Stimulated activated CD4-positive, alpha-beta T cell treated with anti-CD3 and anti-CD28 coated beads, TNF-alpha, amount 100 ng/mL, for 1 hour (primary cell): ENCODE measurements at regions not wholly inside any gene's neighbourhood (a gene's known extent, or its start where the extent isn't known, plus 50 kb on each side); places are given as distances from the start of the nearest gene placed in this dataset.

Experiments used
- DNase-seq, 3 donors: peaks; one replicate each; pipeline ENCODE4 v3.0.0-alpha.2; 2020; ENCODE audit warnings: low read depth in 3 of 3, low spot score in 1 of 3

GRCh38 chr13:106177146-106177545 is 358.3 kb downstream of the EFNB2 start:
- no peak for DNase-seq

- DNase-seq, result no peak
Measured at GRCh38 chr13:106176117-106176516, 359.3 kb downstream of the EFNB2 start.

DNA sequence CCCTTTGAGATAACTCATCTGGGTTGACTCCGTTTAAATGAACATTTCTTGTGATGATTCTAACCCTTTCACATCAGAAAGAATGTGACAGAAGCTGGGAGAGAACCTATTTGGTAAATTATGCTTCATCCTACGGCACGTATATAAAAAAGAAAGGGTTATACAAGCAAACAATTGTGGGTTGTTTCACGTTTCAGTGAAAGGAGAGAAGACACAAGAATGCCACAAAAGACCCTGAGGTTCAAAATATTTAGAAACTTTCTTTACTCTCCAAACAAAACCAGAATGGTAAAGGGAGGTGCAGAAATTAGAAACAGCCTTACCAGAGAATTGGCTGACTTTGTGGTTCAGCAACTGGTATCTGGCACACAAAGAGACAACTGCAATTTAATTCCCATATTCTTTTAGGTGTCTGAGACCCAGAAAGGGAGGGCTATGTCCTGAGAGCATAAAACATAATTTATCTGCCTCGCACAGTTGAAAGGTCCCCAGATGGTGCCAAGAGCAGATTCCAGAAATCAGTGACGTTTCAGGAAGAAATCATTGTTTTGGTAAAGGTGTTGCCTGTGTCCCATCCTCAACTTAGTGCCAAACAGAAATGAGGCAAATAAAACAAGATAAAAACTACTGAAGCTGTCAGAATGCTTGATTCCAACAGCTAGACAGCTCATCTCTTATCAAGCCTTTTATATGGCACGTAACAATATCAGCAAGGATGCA is 361.4 kb downstream of the EFNB2 start:
- no peak for DNase-seq

GRCh38 chr13:106173346-106173745 is 362.1 kb downstream of the EFNB2 start:
- no peak for DNase-seq

GRCh38 chr13:106172176-106172905 is 363.1 kb downstream of the EFNB2 start:
- no peak for DNase-seq

GRCh38 chr13:106163426-106163825 is 372.0 kb downstream of the EFNB2 start:
- DNase-seq, result no peak

- DNase-seq, result no peak
Measured at GRCh38 chr13:106161146-106161545, 374.3 kb downstream of the EFNB2 start.

DNA sequence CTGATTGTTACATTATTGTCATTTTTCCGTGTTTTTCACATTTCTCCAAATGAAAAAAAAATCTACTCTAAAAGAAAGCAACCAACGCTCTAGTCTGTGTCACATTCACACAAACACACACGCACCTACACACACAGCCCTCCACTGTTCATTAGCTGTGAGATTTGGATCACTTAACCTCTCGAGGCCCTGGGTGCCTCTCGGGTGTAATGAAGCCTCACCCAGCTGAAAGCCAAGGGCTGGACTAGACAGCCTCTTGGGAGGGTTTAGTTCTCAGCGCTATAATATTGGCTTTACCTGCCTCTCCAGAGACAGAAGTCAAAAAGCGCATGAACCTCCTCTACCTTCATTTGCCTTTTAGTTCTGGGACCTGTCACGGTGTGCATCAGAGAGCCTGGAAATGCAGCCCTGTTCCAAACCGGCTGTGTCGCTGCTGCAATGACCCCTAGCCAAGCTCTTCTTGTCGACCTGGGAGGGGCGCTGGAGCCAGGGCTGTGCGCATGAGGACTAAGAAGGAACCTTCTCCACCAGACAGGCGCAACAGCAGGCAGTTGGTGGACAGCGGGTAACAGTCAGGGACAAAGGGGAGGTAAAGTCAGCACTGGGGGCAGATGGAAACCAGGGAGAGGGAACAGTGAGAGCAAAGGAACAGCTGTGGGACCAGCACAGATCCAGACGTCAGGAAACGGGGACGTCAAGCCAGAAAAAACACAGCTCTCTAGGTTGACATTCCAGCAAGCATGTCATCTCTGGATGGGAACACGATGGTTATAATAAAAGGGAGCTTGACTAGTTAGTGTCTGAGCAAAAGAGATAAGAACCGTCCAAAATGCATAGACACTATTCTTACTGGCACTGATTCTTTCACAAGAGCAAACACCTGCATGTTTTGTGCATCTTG is 375.9 kb downstream of the EFNB2 start:
- DNase-seq, result no peak

DNA sequence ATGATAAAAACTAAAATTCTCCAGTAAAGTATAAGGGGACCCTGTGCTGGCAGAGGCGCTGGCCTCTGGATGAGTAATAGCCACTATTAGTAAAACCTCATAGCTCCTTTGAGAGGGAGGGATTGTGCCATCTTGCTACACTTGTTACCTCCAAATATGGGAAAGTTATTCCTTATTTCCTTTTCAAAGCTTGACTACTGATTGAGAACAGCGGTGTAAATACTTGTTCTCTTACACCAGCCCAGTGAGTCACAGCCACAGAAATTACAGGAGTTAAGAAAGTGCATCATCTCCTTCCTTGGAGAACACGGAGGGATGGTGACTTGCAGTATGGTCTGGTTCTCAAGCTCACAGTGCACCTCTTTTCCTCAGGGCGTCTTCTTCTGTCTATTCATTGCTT is 379.0 kb downstream of the EFNB2 start:
- no peak for DNase-seq

GRCh38 chr13:106155411-106155810 is 380.1 kb downstream of the EFNB2 start:
- no peak for DNase-seq

DNA sequence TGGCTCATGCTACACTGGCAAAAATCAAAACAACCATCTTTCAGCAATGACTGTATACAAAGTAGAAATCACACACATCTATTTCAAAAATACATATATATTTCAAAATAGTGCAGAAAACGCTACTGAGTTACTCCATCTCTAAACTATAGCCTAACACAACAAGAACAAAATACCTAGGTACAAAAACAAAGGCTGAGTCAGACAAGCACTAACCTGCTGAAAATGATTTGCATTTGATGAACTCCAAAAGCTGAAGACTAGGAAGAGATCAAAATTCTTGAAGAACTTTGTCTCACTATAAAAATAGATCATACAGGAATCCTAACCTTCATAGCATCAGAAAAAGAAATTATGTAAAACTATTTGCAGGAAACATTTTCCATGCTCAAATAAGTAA is 381.6 kb downstream of the EFNB2 start:
- DNase-seq, result no peak

GRCh38 chr13:106153041-106153440 is 382.4 kb downstream of the EFNB2 start:
- DNase-seq, result no peak

GRCh38 chr13:106152047-106152446 is 383.4 kb downstream of the EFNB2 start:
- no peak for DNase-seq

DNA sequence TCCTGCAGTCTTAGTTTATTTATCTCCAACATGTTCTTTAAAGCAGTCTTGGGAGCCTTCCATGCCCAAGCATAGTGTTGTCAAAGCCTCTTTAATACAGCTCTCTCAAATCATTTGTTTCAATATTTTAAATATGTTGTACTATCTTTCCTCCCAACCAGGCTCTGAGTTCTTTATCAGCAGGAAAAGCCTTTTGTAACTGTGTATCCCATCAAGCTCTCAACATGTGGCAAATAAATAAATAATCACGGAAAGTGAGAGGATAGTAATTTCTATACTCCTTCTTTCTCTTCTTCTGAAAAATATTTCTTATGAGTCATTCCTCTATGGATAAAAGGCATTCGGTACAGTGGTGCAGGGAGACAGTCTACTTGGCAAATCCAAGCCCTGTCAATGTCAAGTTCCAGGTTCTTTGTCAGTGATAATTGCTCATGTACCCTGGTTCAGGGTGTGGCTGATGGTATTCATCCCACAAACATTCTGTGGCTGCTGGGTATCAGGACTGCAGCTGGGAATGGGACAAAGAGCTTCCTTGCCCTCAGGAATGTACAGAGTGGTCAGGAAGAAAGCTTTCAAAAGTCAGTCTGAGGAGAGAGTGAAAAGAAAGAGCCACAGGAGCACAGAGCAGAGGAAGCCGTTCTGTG is 384.3 kb downstream of the EFNB2 start:
- DNase-seq, result no peak

GRCh38 chr13:106145997-106146864 is 389.2 kb downstream of the EFNB2 start:
- no peak for DNase-seq

DNA sequence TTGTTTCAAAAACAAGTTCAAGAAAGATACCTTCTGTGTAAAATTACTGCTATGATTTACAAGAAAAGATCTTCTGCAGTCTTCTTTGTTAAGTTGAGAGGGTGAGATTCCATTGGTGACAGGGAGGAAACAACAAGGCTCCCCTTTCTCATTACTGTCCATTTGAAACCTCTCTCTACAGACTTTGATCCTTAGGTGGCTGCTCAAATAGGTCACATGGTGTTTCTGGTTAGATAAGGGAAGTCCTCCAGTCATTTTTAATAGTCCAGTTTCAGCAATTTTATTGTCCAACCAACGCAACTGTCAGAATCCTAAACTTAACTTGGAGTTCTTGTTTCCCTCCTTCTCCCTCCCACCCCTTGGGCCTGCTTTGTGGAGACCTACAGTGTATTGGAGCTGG is 390.4 kb downstream of the EFNB2 start:
- no peak for DNase-seq

DNA sequence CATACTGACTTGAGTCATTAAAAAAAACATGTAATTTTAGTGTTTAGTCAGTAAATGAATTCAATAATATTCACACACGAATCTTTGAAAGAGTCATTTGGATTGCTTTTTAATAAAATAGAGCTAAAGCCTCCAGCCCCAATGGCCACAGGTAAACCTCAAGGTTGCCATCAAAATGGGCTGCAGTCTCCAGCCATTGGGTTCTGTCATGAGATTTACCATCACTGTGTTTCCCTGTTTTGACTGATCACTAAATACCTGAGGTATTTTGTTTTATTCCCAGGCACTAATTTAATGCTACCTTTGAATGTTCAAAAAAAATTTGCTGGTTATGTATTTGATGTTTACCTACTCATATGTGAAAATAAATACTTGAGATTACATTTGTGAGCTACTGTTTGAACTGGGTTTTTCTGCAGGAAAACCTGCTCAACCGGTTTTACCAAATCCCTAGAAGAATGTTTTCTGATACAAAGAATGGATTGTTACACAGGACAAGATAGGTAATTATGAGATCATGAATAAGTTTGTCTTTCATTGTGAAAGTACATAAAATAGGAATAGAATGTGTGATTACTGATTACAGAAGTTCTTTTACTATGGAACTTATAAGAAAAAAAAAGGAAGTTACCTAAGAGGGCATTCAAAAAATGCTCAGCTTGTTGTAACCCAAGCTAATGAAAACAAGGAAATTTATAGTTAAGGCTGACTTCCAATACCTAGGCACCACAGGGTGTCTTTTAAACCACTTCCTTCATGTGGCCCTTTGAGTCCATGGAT is 391.3 kb downstream of the EFNB2 start:
- DNase-seq, result no peak

- no peak for DNase-seq
Measured at GRCh38 chr13:106143392-106143791, 392.1 kb downstream of the EFNB2 start.

GRCh38 chr13:106140476-106140875 is 395.0 kb downstream of the EFNB2 start:
- no peak for DNase-seq

DNA sequence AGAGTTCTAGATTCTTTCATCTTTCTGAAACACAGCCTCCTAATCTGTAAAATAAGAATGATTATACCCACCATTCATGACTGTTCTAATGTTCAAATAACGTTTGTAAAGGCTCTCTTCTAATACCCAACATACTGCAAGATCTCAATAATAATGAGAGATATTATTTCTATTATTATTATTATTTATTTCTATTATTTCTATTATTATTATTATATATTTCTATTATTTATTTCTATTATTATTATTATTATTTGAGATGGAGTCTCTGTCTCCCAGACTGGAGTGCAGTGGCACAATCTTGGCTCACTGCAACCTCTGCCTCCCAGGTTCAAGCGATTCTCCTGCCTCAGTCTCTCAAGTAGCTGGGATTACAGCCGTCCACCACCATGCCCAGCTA is 395.5 kb downstream of the EFNB2 start:
- no peak for DNase-seq
